Mononuclear cell (primary cell): ENCODE measurements at regions not wholly inside any gene's neighbourhood (a gene's known extent, or its start where the extent isn't known, plus 50 kb on each side); places are given as distances from the start of the nearest gene placed in this dataset.
"Not testable (repeated sequence)": the region's sequence is repeated elsewhere in the genome, so short reads cannot be mapped to it uniquely, and the experiment has no call there.

Source experiments
- H3K27me3 ChIP-seq: 2 replicates; pipeline ENCODE4 v1.6.0; 2011; ENCODE audit warnings: low read length, control low read depth; ENCODE audit not compliant: insufficient read depth
- H3K4me1 ChIP-seq: 2 replicates; pipeline ENCODE4 v1.5.1; 2011; ENCODE audit warnings: mild to moderate bottlenecking, low read length, control low read depth; ENCODE audit not compliant: insufficient read depth
- H3K4me3 ChIP-seq: 2 replicates; pipeline ENCODE4 v1.5.1; 2011; ENCODE audit warnings: mild to moderate bottlenecking, low read length, moderate library complexity
- H3K9me3 ChIP-seq: 2 replicates; pipeline ENCODE4 v1.5.1; 2011; ENCODE audit warnings: low read depth, mild to moderate bottlenecking, control low read depth, low read length

DNA sequence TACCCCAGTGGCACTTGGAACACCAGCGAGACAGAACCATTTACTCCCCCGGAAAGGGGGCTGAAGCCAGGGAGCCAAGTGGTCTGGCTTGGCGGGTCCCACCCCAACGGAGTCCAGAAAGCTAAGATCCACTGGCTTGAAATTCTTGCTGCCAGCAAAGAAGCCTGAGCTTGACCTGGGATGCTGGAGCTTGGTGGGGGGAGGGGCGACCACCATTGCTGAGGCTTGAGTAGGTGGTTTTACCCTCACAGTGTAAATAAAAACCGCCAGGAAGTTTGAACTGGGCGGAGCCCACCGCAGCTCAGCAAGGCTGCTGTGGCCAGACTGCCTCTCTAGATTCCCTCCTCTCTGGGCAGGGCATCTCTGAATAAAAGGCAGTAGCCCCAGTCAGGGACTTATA, 62.8 kb downstream of the RPS24 start:
- not testable (repeated sequence) for H3K9me3 ChIP-seq, H3K27me3 ChIP-seq, H3K4me1 ChIP-seq, H3K4me3 ChIP-seq

DNA sequence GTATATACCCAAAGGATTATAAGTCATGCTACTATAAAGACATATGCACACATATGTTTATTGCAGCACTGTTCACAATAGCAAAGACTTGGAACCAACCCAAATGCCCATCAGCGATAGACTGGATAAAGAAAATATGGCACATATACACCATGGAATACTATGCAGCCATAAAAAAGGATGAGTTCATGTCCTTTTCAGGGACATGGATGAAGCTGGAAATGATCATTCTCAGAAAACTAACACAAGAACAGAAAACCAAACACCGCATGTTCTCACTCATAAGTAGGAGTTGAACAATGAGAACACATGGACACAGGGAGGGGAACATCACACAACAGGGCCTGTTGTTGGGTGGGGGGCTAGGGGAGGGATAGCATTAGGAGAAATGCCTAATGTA, 68.9 kb downstream of the RPS24 start:
- not testable (repeated sequence) for H3K4me1 ChIP-seq, H3K27me3 ChIP-seq, H3K9me3 ChIP-seq, H3K4me3 ChIP-seq

DNA sequence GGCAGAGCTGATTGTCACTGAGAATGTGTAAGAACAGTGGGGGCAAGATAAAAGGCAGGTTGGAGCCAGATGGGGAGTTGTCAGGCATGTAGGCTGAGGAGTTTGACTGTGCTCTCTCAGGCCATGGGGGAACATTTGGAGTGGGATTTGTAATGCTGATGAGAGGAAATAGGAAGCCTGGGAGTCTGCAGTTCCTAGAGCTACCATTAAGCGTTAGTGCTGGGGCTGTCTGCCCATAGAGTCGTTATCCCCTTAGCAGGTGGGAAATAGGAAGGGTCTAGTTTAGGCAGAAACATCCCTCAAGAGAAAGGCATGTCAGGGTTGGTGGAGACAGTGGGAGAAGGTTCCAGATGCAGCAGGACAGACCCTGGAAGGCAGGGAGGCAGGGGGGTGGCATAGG, 75.5 kb downstream of the RPS24 start:
- Histone ChIP-seq H3K4me3 (no peak overlapping the region), H3K4me1 (no peaks in the 10 kb centered on the region), H3K27me3 (no peaks in the 10 kb centered on the region), H3K9me3 (no peaks in the 10 kb centered on the region)

DNA sequence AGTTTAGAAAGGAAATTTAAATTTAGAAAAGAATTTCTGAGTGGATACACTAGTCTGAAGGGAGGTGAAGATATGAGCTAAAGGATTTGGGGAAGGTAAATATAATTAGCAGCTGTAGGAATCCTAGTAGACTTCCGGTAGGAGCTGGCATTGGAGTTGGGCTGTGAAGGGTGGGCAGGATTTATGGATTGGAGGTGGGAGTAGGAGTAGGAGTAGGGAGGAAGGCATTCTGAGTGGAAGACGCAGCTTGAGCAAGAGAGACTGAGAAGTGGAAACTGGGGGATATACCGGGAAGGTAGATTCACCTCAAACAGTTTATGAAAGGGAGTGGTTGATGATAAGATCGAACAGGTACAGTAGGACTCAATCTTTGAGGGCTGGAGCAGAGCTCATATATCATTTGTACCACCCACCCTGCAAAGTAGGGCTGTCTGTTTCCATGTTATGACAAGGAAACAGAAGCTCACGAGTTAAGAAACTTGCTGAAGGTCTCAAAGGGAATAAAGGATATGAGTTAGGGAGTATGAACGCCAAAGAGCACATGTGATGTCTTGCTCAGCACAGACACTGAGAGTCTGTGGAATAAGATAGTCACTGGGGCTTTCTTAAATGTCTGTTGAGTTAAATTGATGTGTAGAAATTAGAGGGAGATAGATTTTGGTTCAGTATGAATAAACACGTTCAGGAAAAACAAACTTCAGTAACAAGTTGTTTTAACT, 81.6 kb downstream of the RPS24 start:
- Histone ChIP-seq H3K4me1 (no peaks in the 10 kb centered on the region), H3K4me3 (no peak overlapping the region), H3K9me3 (no peaks in the 10 kb centered on the region), H3K27me3 (no peaks in the 10 kb centered on the region)

DNA sequence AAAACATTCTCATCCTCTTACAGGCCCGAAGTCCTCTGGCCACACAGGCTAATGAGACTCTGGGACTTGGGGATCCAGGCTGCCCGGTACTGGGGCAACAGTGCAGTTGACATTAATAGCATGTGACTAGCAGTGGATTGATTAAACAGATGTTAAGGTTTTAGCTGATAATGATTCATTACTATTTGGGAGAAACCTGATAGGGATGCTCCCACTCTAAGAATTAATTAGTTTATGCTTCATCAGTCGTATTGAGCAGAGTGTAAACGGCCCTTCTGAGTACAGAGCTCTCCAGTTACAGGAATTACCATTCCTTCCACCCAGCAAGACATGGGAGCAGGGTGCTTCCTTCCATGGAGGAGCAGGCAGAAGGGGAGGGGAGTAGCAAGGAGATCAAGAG, 82.7 kb downstream of the RPS24 start:
- H3K4me1 ChIP-seq = no peaks in the 10 kb centered on the region
- peaks cover 2% of the 10 kb centered on the region for H3K9me3 ChIP-seq
- H3K27me3 ChIP-seq = no peaks in the 10 kb centered on the region
- H3K4me3 ChIP-seq = no peak overlapping the region

GRCh38 chr10:78118591-78118990, 84.9 kb downstream of the RPS24 start:
- Histone ChIP-seq H3K4me3 (no peak overlapping the region), H3K27me3 (no peaks in the 10 kb centered on the region), H3K9me3 (peaks cover 24% of the 10 kb centered on the region), H3K4me1 (no peaks in the 10 kb centered on the region)

DNA sequence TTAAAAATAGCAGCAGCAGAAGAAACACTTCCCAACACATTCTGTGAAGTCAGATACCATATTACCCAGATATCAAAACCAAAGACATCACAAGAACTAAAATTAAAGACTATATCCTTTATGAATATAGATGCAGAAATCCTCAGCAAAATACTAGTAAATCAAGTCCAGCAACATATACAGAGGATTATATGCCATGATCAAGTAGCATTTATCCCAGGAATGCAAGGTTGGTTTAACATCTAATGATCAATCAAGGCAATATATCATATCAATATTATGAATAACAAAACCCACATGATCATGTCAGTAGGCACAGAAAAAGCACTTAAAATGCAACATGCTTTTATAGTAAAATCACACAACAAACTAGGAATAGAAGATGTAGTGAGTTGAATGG, 88.1 kb downstream of the RPS24 start:
- no peak overlapping the region for H3K4me3 ChIP-seq
- H3K4me1 ChIP-seq = no peaks in the 10 kb centered on the region
- H3K9me3 ChIP-seq = peaks cover 25% of the 10 kb centered on the region
- H3K27me3 ChIP-seq = no peaks in the 10 kb centered on the region

GRCh38 chr10:78124167-78124566, 90.5 kb downstream of the RPS24 start:
- Histone ChIP-seq H3K4me1 (no peaks in the 10 kb centered on the region), H3K27me3 (no peaks in the 10 kb centered on the region), H3K9me3 (peaks cover 25% of the 10 kb centered on the region), H3K4me3 (no peak overlapping the region)

DNA sequence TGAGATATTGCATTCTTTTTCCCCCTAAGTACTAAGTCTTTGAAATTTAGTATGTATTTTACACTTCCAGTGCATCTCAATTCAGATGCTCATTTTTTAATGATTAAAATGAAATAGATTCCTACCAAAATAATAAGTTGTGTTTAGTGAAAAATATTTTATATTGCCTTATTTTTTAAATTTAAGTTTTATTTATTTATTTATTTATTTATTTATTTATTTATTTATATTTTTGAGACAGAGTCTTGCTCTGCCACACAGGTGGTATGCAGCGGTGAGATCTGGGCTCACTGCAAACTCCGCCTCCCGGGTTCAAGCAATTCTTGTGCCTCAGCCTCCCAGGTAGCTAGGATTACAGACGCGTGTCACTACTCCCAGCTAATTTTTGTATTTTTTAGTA, 95.5 kb downstream of the RPS24 start:
- Histone ChIP-seq H3K9me3 (no peaks in the 10 kb centered on the region), H3K4me1 (no peaks in the 10 kb centered on the region), H3K27me3 (no peaks in the 10 kb centered on the region), H3K4me3 (no peak overlapping the region)

DNA sequence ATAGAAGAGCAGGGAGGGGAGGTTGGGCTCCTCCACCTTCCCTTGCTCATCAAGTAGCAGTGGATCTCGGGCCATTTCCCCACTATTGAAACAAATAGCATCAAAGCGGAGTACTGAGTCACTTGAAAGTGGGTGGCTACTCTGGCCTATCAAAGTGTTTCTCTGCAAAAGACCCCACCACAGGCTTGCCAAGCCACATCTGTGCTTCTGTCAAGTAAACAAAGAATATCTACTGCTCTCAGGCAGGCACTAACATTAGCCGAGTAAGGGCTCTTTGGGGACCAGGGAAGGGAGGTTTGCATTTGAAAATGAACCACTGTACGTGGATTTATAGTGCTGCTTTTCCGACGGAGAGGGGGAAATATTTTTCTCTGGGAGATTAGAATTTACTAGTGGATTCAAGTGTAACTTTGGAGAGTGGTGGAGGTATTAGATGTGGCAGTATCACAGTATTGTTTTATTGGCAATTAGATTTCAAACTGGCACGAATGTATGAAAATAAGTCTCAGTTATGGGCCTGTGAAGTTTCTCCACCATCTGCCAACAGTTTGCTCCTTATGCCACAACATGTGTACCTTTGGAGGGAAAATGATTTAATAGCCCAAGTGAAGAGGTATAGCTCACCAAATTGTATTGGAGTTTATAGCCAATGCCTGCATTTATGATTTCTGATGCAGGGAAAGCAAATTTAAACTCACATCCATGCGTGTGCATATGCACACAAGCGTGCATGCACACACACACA, 97.5 kb downstream of the RPS24 start:
- H3K4me1 ChIP-seq = no peaks in the 10 kb centered on the region
- no peaks in the 10 kb centered on the region for H3K9me3 ChIP-seq
- no peaks in the 10 kb centered on the region for H3K27me3 ChIP-seq
- H3K4me3 ChIP-seq = no peak overlapping the region

DNA sequence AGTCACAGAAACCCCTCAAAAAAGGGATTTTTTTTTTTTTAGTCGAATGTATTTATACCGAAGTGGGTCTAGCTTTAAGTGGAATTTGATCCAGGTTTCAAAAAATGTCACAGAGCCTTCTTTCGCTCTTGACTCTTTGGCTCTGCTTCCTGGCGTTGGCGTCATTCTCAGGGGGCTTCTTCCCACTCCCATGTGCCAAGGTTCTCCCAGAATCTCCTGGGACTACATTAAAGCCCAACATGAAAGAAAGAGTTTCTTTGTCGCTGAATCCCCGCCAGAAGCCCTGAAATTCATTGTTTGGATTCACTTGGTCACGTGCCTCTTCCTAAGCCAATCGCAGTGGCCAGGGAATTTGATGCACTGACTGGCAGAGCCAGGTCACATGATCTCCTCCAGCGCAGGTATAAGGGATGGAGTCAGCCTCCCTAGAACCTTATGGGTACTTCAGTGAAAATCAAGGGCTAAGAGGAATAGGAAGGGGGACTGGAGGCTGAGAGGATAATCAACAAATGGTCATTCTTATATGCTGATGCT, 101.2 kb downstream of the RPS24 start:
- Histone ChIP-seq H3K27me3 (no peaks in the 10 kb centered on the region), H3K4me3 (no peak overlapping the region), H3K4me1 (no peaks in the 10 kb centered on the region), H3K9me3 (no peaks in the 10 kb centered on the region)

- H3K4me3 ChIP-seq = no peak overlapping the region
- H3K27me3 ChIP-seq = no peaks in the 10 kb centered on the region
- H3K4me1 ChIP-seq = no peaks in the 10 kb centered on the region
- H3K9me3 ChIP-seq = no peaks in the 10 kb centered on the region
Measured at GRCh38 chr10:78137147-78137546, 103.5 kb downstream of the RPS24 start.

DNA sequence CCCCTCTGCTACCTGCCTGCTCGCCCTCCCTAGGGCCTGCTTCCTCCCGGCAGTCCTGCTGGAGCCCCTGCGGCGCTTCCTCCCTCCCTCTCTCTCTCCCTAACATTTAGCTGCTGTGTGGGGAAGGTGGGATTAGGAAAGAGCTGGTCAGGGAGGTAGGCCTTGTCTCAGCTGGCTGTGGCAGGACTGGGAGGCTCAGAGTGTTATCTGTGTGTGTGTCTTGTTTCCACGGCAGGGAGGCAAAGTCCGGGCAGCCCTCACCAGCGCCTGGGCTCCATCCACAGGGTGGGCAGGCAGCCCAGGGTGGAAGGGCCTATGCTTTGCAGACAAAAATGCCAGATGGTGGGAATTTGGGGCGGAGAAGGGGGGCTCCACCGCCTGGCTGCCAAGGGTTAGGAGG, 105.7 kb downstream of the RPS24 start:
- H3K27me3 ChIP-seq = no peaks in the 10 kb centered on the region
- no peaks in the 10 kb centered on the region for H3K9me3 ChIP-seq
- H3K4me3 ChIP-seq = no peak overlapping the region

DNA sequence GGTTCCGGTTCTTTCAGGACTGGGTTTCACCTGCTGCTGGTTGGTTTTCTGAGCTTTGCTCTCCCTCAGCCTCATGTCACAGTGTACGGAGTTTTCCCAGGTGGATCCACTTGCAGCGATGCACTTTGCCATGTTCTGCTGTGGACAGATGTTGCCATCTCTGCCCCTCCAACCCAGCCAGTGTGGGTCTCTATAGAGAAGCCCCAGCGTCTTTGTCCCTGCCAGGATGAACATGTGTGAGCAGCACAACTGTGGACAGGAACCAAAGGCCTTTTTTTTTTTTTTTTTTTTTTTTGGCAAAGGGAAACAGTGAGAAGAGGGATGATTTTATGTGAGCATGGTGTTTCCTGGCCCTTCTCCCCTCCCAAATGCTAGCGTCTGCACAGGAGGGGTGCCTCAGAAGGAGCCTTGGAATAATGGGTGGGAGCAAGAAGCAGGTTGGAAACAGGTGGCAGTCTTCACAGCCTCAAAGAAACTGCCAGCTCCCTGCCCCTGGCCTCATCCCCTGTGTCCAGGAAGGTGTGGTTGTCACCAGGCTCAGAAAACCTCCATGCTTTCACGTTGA, 106.5 kb downstream of the RPS24 start:
- no peak overlapping the region for H3K4me3 ChIP-seq
- no peaks in the 10 kb centered on the region for H3K27me3 ChIP-seq
- no peaks in the 10 kb centered on the region for H3K9me3 ChIP-seq
- H3K4me1 ChIP-seq = no peaks in the 10 kb centered on the region

More for the DNA sequence above, 105.7 kb downstream of the RPS24 start:
- H3K4me1 ChIP-seq = no peaks in the 10 kb centered on the region

DNA sequence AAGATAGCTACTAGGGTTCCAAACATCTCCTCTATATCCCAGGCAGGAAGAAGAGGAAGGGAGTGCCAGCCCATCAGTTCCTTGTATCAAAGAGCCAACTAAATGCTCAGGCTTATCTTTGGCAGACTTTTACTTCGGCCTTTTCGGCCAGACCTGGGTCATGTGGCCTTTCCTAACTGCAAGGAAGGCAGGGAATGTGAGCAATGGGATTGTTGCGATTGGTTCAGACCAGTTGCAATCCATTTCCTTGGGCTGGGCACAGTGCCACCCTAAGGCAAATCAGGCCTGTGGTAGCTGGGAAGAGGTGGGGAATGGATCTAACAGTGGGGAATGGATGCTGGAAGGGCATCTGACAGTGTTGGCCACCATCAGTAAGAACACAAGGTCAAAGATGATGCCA, 109.9 kb downstream of the RPS24 start:
- H3K4me3 ChIP-seq = no peak overlapping the region
- H3K9me3 ChIP-seq = no peaks in the 10 kb centered on the region
- no peaks in the 10 kb centered on the region for H3K4me1 ChIP-seq
- H3K27me3 ChIP-seq = no peaks in the 10 kb centered on the region
